GM12872 (cell line): ENCODE measurements at regions not wholly inside any gene's neighbourhood (a gene's known extent, or its start where the extent isn't known, plus 50 kb on each side); places are given as distances from the start of the nearest gene placed in this dataset.

Source experiments
- TF ChIP-seq, protein P1 (sequence below): IDR thresholded peaks from 3 replicates; pipeline ENCODE4 v1.5.1; 2011; ENCODE audit warnings: low read depth, mild to moderate bottlenecking, low read length, moderate library complexity; ENCODE audit not compliant: insufficient read depth

DNA sequence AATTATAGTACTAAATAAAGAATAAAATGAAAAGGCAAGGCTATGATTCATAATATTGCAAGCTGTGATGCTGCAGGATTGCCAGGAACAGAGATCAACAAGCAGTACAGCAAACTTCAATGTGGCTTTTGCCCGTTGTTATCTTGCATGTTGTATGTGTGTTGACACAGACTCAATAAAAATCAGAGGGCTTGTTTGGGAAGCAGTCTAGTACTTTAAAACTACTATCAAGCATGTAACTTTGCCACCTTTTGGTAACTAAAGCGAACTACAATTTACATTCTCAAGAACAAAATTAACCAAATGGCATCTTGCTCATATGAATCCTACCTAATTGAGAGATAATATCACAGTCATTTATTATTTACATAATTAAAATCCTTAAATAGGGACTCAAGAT, 79.8 kb upstream of the GPM6A start:
- TF ChIP-seq, protein P1, sequence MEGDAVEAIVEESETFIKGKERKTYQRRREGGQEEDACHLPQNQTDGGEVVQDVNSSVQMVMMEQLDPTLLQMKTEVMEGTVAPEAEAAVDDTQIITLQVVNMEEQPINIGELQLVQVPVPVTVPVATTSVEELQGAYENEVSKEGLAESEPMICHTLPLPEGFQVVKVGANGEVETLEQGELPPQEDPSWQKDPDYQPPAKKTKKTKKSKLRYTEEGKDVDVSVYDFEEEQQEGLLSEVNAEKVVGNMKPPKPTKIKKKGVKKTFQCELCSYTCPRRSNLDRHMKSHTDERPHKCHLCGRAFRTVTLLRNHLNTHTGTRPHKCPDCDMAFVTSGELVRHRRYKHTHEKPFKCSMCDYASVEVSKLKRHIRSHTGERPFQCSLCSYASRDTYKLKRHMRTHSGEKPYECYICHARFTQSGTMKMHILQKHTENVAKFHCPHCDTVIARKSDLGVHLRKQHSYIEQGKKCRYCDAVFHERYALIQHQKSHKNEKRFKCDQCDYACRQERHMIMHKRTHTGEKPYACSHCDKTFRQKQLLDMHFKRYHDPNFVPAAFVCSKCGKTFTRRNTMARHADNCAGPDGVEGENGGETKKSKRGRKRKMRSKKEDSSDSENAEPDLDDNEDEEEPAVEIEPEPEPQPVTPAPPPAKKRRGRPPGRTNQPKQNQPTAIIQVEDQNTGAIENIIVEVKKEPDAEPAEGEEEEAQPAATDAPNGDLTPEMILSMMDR: peak; percentile 28; the same call in 2 of the 3 replicates

DNA sequence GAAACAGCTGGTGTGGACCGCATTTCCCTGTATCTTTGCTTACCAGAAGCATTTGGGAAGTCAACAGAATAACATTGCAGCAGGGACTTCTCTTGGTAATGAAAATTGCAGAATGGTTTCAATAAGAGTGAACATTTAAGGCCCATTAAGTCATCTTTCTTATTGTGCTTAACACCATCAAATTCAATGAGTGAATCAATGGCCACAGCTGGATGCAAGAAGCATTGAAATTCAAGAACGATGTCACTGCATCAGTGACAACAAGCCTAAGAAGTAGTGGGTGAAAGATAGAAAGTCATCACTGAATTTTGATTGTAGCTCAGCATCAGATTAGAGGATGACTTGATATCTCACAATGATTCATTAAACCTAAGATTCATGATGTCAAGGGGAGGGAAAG, 93.9 kb upstream of the GPM6A start:
- TF ChIP-seq, protein P1: no peak

DNA sequence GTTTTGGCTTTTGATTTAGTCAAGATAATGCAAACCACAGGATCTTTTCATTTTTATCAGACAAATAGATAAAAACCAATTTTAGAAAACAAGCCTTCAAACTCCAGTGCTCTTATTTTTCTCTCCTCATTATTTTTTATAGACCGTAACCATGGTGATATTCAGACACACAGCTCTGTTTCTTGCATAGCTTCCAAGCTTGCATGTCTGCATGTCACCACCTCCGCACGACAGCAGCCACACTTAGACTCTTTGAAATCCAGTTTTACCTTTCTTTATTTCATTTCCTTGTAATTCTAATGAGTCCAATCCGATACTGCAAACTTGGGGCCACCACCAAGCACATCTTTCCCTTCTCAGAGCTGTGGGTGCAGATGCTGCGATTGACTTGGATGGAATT, 94.3 kb upstream of the GPM6A start:
- TF ChIP-seq, protein P1: no peak

DNA sequence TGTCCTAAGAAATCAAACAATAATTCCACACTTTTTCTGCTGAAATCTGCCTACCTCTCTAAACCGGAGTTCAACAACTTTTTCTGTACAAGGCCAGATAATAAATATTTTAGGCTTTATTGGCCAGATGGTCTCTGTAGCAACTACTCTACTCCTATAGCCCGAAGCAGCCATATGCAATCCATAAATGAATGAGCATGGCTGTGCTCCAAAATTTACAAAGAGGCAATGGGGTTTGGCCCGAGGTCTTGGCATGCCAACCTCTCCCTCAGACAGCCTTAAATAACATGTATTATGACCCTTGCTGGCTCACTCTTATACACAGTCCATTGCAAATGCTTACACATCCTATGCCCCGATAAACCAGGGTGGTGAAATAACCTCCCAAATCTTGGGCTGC, 98.6 kb upstream of the GPM6A start:
- TF ChIP-seq, protein P1: no peak

DNA sequence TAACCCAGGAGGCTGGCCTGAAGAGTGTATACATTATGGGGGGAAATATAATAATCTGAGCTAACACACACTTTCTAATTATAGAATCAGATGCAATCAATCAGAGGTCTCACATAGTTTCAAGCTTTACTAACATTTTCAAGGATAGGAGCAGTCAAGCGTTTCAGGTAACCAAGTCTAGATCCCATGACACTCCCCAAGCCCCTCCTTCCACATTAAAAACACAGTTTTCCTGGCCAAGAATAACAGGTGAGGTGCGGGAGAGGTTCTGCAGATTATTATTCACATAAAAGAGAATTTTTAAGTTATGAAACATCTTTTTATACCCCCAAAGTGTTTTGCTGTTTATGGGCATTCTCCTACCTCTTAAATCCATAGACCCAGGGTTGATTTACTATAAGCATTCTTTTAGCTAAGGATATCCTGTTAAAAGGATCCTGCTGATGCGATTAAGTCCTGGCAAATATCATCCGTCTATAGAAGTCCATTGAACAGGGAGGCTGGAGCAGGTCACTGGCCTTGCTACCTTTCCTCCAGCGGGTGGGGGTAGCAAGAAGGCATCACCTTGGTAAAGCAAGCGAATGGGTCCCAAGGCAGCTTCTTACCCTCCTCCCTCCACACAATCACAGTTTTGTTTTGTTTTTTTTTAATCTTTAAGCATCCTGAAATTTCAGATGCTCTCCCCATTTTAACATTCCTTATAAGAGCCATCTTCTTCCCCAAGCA, 104.7 kb upstream of the GPM6A start:
- TF ChIP-seq, protein P1: no peak

DNA sequence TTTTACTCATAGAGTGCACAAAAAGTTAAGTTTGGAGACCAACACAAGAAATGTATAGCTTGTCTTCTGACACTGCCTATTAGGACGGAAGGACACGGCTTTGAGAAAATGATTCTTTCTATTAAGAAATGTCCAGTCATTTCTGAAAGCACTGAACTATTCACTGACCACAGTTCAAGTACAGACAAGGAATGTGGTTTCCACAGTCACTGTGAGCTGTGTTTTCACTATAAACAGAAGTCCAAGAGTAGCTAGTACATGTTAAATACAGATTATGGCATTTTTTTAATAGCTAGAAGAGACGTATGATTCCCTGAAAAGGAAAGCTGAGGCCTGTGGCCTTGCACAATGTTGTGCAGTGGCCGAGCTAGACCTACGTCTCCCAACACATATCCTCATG, 115.1 kb upstream of the GPM6A start:
- TF ChIP-seq, protein P1: no peak

DNA sequence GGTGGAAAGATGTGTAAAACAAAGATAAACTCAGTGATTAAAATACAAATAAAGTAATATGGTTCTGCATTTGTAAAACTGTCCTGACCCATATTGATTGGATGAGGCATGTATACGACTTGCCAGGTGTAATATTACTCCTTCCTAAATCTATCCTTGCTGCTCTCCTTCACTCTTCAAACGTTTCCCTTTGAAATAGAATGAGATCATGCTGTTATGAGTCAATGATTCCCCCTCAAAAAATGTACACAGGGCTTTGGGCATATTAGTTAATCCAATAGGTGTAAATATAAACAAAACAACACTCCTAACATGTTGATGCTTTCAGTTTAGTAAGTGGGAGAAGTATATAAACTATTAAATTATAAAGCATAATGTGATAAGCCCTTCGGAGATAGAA, 117.4 kb upstream of the GPM6A start:
- TF ChIP-seq, protein P1: no peak

DNA sequence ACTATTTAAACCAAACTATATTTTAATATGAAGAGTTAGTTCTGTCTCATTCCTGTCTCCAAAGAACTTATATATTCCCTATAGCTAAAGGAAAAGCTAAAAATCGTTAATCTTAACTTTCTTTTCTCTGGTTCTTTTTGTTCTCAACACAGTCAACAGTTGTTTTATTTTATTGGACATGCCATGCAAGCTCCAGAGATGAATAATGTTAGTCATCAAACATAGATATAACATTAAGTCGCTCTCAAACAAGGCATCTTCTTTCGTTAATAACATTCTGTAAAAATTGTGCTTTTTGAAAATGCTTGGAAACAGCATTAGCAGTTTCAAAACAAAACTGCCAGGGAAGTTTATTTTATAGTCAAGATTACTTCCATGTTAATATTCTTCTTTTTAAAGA, 117.9 kb upstream of the GPM6A start:
- TF ChIP-seq, protein P1: no peak
